22Rv1 (cell line): ENCODE measurements at regions not wholly inside any gene's neighbourhood (a gene's known extent, or its start where the extent isn't known, plus 50 kb on each side); places are given as distances from the start of the nearest gene placed in this dataset.

Experiments
- CTCF ChIP-seq: fragments of 450-650 bp; IDR thresholded peaks from 2 replicates; pipeline ENCODE4 v1.5.1; 2017; ENCODE audit warnings: mild to moderate bottlenecking
- ZFX ChIP-seq: fragments of 450-650 bp; IDR thresholded peaks from 2 replicates; pipeline ENCODE4 v1.6.1; 2017; ENCODE audit warnings: antibody characterized with exemption, borderline replicate concordance

DNA sequence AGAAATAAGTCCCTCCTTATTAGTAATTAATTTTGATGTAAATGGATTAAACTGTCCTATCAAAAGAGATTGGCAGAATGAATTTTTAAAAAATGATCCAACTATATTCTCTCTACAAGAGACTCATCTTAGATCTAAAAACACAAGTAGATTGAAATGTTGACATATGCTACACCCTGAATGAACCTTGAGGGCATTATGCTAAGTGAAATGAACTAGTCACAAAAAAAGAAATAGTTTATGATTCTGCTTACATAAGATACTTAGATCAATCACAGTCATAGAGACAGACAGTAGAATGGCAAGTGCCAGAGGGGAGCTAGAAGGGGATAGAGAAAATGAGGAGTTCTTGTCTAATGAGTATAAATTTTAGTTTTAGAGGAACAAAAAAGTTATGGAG is 849.8 kb downstream of the CDH11 start:
- TF ChIP-seq CTCF: no peak
- TF ChIP-seq ZFX: no peak
